ENCODE measurements at regions not wholly inside any gene's neighbourhood (a gene's known extent, or its start where the extent isn't known, plus 50 kb on each side); places are given as distances from the start of the nearest gene placed in this dataset.

GRCh38 chr13:37406031-37406430, 192.5 kb downstream of the POSTN start:
- no peak for DNase-seq

DNA sequence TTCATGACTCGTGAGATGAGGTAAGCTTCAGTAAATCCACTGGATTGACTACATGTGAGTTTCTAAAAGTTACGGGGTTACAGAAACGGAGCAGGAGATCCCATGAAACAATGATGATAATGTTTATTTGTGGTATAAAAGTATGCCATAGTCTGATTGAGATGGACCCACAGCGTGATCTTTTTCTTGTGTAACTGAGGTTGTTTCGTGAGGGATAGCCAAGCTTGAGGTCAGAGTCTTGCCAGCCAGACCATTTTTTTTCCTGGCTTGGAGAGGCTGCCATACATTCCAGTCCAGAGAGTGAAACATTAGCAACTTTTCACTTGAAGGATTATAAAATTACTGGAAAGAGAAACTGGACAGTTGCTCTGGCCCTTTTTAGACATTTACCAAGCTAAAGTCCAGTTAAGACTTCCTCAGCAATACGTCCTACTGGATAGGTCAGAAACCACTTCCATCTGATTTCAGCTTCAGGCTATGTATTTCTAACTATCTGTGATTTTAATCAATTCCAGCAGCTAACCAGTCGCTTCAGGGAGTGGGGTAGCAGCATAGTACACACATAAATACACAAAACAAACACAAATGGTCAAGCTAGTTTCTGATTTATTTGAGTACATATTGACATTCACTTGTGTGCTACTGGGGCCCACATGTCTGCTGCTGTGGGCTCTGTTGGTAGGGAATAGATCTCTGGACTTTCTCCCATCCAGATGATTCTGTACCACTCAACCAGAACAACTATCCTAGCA, 194.6 kb downstream of the POSTN start:
- DNase-seq: no peak

- no peak for DNase-seq
Measured at GRCh38 chr13:37401721-37402120, 196.8 kb downstream of the POSTN start.

GRCh38 chr13:37397535-37397934, 201.0 kb downstream of the POSTN start:
- no peak for DNase-seq

GRCh38 chr13:37395544-37395943, 203.0 kb downstream of the POSTN start:
- no peak for DNase-seq

DNA sequence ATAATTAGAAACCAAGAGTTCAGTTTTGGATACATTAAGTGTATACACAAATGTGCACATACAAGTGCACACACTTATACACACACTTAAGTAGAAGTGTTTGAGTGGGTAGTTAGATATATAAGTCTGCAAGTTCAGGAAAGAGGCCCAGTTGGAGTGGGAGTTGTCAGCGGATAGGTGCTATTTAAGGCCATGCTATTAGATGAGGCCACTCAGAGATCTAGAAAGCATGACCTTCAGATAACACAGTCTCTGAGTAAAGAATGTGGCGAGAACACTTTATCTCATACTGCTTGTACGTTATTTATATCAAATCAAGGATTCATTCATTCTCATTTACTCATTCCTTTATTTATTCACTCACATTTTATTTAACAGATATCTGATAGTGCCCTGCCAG, 206.2 kb downstream of the POSTN start:
- no peak for DNase-seq

GRCh38 chr13:37390735-37391134, 207.8 kb downstream of the POSTN start:
- no peak for DNase-seq

DNA sequence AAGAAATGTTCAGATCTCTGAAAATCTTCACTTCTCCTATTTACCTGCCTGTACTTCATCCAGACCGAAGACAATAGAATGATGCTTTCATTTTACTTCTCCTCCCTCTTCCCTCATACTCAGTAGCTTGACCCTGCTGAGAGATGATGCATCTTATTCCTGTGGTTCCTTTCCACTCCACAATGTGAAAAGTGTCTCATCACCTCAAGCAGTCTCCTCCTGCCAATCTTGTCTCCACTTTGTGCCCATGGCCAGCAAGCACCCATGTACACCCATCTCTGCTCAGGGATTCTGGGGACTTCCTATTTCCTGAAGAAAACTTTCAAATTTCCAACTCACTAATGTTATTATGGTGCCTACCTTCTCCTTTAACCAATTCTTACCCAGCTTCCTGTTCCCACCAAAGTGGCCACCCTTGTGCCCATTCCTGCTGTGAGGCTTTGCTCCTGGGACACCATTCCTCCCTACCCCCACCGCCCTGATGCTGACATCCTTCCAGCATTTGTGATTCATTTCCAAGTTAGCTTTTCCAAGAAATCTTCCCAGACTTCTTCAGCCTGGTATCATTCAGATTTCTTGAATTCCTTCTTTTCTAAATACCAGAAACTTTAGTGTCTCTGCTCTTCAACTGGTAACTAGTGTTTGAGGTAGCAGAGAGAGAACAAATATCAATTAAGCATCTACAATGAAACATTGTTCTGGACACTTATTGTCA, 212.5 kb downstream of the POSTN start:
- no peak for DNase-seq

GRCh38 chr13:37385248-37385647, 213.3 kb downstream of the POSTN start:
- DNase-seq: no peak

GRCh38 chr13:37383856-37384370, 214.7 kb downstream of the POSTN start:
- no peak for DNase-seq

DNA sequence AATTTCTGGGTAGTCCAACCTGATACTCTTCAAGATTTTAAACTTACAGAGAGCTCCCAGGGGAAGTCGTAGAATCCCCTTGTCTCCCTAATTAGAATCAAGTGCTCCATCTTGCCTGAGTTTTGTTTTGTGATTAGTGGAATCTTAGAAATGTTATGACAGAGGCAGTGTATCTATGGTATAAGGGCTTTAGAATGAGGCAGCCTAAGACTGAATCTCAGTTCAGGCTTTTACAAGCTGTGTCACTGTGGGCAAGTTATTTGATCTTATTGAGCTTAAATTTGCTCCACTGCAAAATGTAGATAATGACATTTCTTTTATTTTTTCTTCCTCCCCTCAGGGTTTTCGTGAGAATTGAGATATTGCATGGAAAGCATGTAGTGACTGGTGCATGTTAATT, 215.5 kb downstream of the POSTN start:
- no peak for DNase-seq

DNA sequence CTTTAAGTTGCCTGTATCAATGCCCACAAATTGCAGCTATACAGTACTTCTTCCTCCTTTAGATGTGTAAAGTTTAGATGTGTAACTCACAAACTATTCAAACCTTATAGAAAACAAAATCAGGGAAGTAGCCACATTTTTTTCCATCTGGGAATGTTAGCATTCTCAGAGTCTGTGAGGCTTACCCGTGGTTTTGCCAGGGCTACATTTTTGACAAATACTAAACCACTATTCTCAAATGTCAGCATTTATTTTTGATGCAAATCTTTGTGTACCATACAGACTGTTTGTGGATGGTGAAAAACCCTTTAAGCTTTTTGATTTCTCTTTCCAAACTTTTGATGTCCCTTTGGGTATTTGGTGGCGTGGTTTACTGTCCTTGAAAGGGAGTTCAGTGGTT, 216.4 kb downstream of the POSTN start:
- DNase-seq: no peak

- DNase-seq: no peak
Measured at GRCh38 chr13:37381502-37381901, 217.1 kb downstream of the POSTN start.

GRCh38 chr13:37379841-37380240, 218.7 kb downstream of the POSTN start:
- DNase-seq: no peak

- DNase-seq: no peak
Measured at GRCh38 chr13:37375724-37376123, 222.8 kb downstream of the POSTN start.

DNA sequence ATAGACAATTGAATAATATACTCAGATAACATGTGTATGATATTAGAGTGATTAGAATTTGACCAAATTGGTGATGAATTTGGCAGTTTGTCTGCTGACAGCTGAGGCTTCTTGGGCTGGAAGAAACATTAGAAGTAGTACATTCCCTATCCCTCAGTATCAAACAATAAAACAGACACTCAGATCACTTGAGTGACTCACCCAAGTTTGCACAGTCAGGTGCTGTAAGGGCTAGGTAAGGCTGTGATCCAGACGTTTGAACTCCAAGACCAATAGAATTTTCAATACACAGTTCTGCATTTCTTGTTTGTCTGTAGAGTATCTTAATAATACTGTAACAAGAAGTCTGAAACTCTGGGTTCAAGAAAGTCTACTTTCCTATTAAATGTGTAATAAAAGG, 223.5 kb downstream of the POSTN start:
- no peak for DNase-seq

GRCh38 chr13:37369616-37370015, 229.0 kb downstream of the POSTN start:
- no peak for DNase-seq

DNA sequence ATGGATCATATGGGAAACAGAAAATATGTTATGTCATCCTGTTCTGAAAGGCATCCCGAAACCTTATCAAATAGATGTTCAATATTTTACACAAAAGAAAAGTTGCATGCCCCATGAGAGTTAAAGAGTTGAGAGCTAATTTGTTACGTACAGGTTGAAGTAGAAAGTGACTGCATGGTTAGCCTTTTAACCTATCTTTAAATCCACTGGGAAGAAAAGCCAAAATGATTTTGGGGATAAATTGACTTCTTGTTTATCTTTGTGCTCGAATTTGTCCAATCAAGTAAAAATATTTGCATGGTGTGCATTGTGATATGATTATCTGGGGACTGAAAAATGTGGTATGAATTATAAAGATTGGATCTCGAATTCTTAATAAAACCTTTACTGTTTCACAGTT, 230.1 kb downstream of the POSTN start:
- no peak for DNase-seq

GRCh38 chr13:37366044-37366770, 232.4 kb downstream of the POSTN start:
- peak; percentile 35 for DNase-seq

GRCh38 chr13:37365496-37365895, 233.1 kb downstream of the POSTN start:
- no peak for DNase-seq

- DNase-seq: no peak
Measured at GRCh38 chr13:37364956-37365355, 233.6 kb downstream of the POSTN start.

DNA sequence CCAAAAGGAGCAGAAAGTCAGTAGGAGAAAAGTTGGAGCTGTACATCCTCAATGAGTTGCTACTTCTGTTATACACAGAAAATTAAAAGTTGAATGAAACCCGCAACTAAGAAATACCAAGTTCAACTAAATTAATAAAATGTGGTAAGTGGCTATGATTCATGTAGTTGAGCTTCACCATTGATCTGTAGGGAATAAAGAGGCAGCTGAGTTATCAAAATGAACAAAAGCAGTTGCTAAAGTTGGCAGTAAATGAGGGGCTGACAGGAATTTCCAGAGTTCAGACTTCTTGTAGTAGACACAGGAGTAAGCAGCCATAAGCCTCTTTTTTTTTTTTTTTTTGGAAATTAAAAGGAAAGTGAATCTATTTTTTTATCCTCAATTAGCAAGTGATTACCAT, 234.6 kb downstream of the POSTN start:
- DNase-seq: no peak

- no peak for DNase-seq
Measured at GRCh38 chr13:37361608-37362007, 237.0 kb downstream of the POSTN start.
